ENCODE measurements at regions not wholly inside any gene's neighbourhood (a gene's known extent, or its start where the extent isn't known, plus 50 kb on each side); places are given as distances from the start of the nearest gene placed in this dataset.

- Histone ChIP-seq H3K9me3 (ENCODE audit: control insufficient read depth, low read length) (no peaks in the 10 kb centered on the region), H3K4me3 (ENCODE audit: low read length) (no peak overlapping the region), H3K27me3 (ENCODE audit: control insufficient read depth, insufficient read depth, low read length) (no peaks in the 10 kb centered on the region), H3K9ac (ENCODE audit: low read length) (no peak overlapping the region), H3K4me1 (ENCODE audit: control insufficient read depth, insufficient read depth, low read length) (no peaks in the 10 kb centered on the region), H3K36me3 (ENCODE audit: control insufficient read depth, insufficient read depth, low read length) (no peaks in the 10 kb centered on the region)
Observed at GRCh38 chr2:236840857-236841256, 244.8 kb upstream of the COPS8 start.

GRCh38 chr2:236841389-236841788, 244.3 kb upstream of the COPS8 start:
- Histone ChIP-seq H3K27me3 (ENCODE audit: control insufficient read depth, insufficient read depth, low read length) (no peaks in the 10 kb centered on the region), H3K9ac (ENCODE audit: low read length) (no peak overlapping the region), H3K4me3 (ENCODE audit: low read length) (no peak overlapping the region), H3K36me3 (ENCODE audit: control insufficient read depth, insufficient read depth, low read length) (no peaks in the 10 kb centered on the region), H3K9me3 (ENCODE audit: control insufficient read depth, low read length) (no peaks in the 10 kb centered on the region), H3K4me1 (ENCODE audit: control insufficient read depth, insufficient read depth, low read length) (no peaks in the 10 kb centered on the region)

- Histone ChIP-seq H3K9ac (ENCODE audit: low read length) (no peak overlapping the region), H3K4me3 (ENCODE audit: low read length) (no peak overlapping the region), H3K27me3 (ENCODE audit: control insufficient read depth, insufficient read depth, low read length) (no peaks in the 10 kb centered on the region)
Observed at GRCh38 chr2:236843161-236843968, 242.3 kb upstream of the COPS8 start.

GRCh38 chr2:236844711-236845110, 241.0 kb upstream of the COPS8 start:
- Histone ChIP-seq H3K27me3 (ENCODE audit: control insufficient read depth, insufficient read depth, low read length) (no peaks in the 10 kb centered on the region), H3K9ac (ENCODE audit: low read length) (no peak overlapping the region), H3K9me3 (ENCODE audit: control insufficient read depth, low read length) (no peaks in the 10 kb centered on the region), H3K4me1 (ENCODE audit: control insufficient read depth, insufficient read depth, low read length) (no peaks in the 10 kb centered on the region), H3K36me3 (ENCODE audit: control insufficient read depth, insufficient read depth, low read length) (no peaks in the 10 kb centered on the region), H3K4me3 (ENCODE audit: low read length) (no peak overlapping the region)

More at GRCh38 chr2:236843161-236843968, 242.3 kb upstream of the COPS8 start:
- Histone ChIP-seq H3K9me3 (ENCODE audit: control insufficient read depth, low read length) (no peaks in the 10 kb centered on the region), H3K4me1 (ENCODE audit: control insufficient read depth, insufficient read depth, low read length) (no peaks in the 10 kb centered on the region), H3K36me3 (ENCODE audit: control insufficient read depth, insufficient read depth, low read length) (no peaks in the 10 kb centered on the region)

- Histone ChIP-seq H3K36me3 (ENCODE audit: control insufficient read depth, insufficient read depth, low read length) (no peaks in the 10 kb centered on the region), H3K9ac (ENCODE audit: low read length) (no peak overlapping the region), H3K4me1 (ENCODE audit: control insufficient read depth, insufficient read depth, low read length) (no peaks in the 10 kb centered on the region), H3K27me3 (ENCODE audit: control insufficient read depth, insufficient read depth, low read length) (no peaks in the 10 kb centered on the region), H3K4me3 (ENCODE audit: low read length) (no peak overlapping the region), H3K9me3 (ENCODE audit: control insufficient read depth, low read length) (no peaks in the 10 kb centered on the region)
Observed at GRCh38 chr2:236847023-236847422, 238.7 kb upstream of the COPS8 start.

GRCh38 chr2:236847538-236848263, 238.0 kb upstream of the COPS8 start:
- Histone ChIP-seq H3K27me3 (ENCODE audit: control insufficient read depth, insufficient read depth, low read length) (no peaks in the 10 kb centered on the region), H3K4me3 (ENCODE audit: low read length) (no peak overlapping the region), H3K4me1 (ENCODE audit: control insufficient read depth, insufficient read depth, low read length) (no peaks in the 10 kb centered on the region), H3K9ac (ENCODE audit: low read length) (no peak overlapping the region), H3K36me3 (ENCODE audit: control insufficient read depth, insufficient read depth, low read length) (no peaks in the 10 kb centered on the region), H3K9me3 (ENCODE audit: control insufficient read depth, low read length) (no peaks in the 10 kb centered on the region)

- no peaks in the 10 kb centered on the region for H3K36me3 ChIP-seq (ENCODE audit: control insufficient read depth, insufficient read depth, low read length)
- H3K4me3 ChIP-seq (ENCODE audit: low read length), result no peak overlapping the region
- no peaks in the 10 kb centered on the region for H3K9me3 ChIP-seq (ENCODE audit: control insufficient read depth, low read length)
- H3K4me1 ChIP-seq (ENCODE audit: control insufficient read depth, insufficient read depth, low read length), result no peaks in the 10 kb centered on the region
- H3K27me3 ChIP-seq (ENCODE audit: control insufficient read depth, insufficient read depth, low read length), result no peaks in the 10 kb centered on the region
- H3K9ac ChIP-seq (ENCODE audit: low read length), result no peak overlapping the region
Observed at GRCh38 chr2:236848501-236848900, 237.2 kb upstream of the COPS8 start.

GRCh38 chr2:236849508-236849907, 236.2 kb upstream of the COPS8 start:
- Histone ChIP-seq H3K4me1 (ENCODE audit: control insufficient read depth, insufficient read depth, low read length) (no peaks in the 10 kb centered on the region), H3K9ac (ENCODE audit: low read length) (no peak overlapping the region), H3K36me3 (ENCODE audit: control insufficient read depth, insufficient read depth, low read length) (no peaks in the 10 kb centered on the region), H3K9me3 (ENCODE audit: control insufficient read depth, low read length) (no peaks in the 10 kb centered on the region), H3K27me3 (ENCODE audit: control insufficient read depth, insufficient read depth, low read length) (no peaks in the 10 kb centered on the region), H3K4me3 (ENCODE audit: low read length) (no peak overlapping the region)

- no peaks in the 10 kb centered on the region for H3K9me3 ChIP-seq (ENCODE audit: control insufficient read depth, low read length)
- H3K27me3 ChIP-seq (ENCODE audit: control insufficient read depth, insufficient read depth, low read length), result no peaks in the 10 kb centered on the region
- no peak overlapping the region for H3K9ac ChIP-seq (ENCODE audit: low read length)
- no peaks in the 10 kb centered on the region for H3K4me1 ChIP-seq (ENCODE audit: control insufficient read depth, insufficient read depth, low read length)
- no peak overlapping the region for H3K4me3 ChIP-seq (ENCODE audit: low read length)
- H3K36me3 ChIP-seq (ENCODE audit: control insufficient read depth, insufficient read depth, low read length), result no peaks in the 10 kb centered on the region
Observed at GRCh38 chr2:236849940-236850339, 235.7 kb upstream of the COPS8 start.

GRCh38 chr2:236851187-236851586, 234.5 kb upstream of the COPS8 start:
- Histone ChIP-seq H3K27me3 (ENCODE audit: control insufficient read depth, insufficient read depth, low read length) (no peaks in the 10 kb centered on the region), H3K9ac (ENCODE audit: low read length) (no peak overlapping the region), H3K9me3 (ENCODE audit: control insufficient read depth, low read length) (no peaks in the 10 kb centered on the region), H3K4me3 (ENCODE audit: low read length) (no peak overlapping the region), H3K4me1 (ENCODE audit: control insufficient read depth, insufficient read depth, low read length) (no peaks in the 10 kb centered on the region), H3K36me3 (ENCODE audit: control insufficient read depth, insufficient read depth, low read length) (no peaks in the 10 kb centered on the region)

GRCh38 chr2:236852100-236852976, 233.4 kb upstream of the COPS8 start:
- Histone ChIP-seq H3K27me3 (ENCODE audit: control insufficient read depth, insufficient read depth, low read length) (no peaks in the 10 kb centered on the region), H3K4me3 (ENCODE audit: low read length) (no peak overlapping the region)

GRCh38 chr2:236852977-236853374, 232.7 kb upstream of the COPS8 start:
- H3K9ac ChIP-seq (ENCODE audit: low read length), result no peak overlapping the region
- H3K4me3 ChIP-seq (ENCODE audit: low read length), result no peak overlapping the region
- H3K36me3 ChIP-seq (ENCODE audit: control insufficient read depth, insufficient read depth, low read length), result no peaks in the 10 kb centered on the region
- no peaks in the 10 kb centered on the region for H3K27me3 ChIP-seq (ENCODE audit: control insufficient read depth, insufficient read depth, low read length)
- H3K9me3 ChIP-seq (ENCODE audit: control insufficient read depth, low read length), result no peaks in the 10 kb centered on the region
- H3K4me1 ChIP-seq (ENCODE audit: control insufficient read depth, insufficient read depth, low read length), result no peaks in the 10 kb centered on the region

More at GRCh38 chr2:236852100-236852976, 233.4 kb upstream of the COPS8 start:
- H3K9ac ChIP-seq (ENCODE audit: low read length), result no peak overlapping the region
- H3K36me3 ChIP-seq (ENCODE audit: control insufficient read depth, insufficient read depth, low read length), result no peaks in the 10 kb centered on the region
- H3K4me1 ChIP-seq (ENCODE audit: control insufficient read depth, insufficient read depth, low read length), result no peaks in the 10 kb centered on the region
- H3K9me3 ChIP-seq (ENCODE audit: control insufficient read depth, low read length), result no peaks in the 10 kb centered on the region

All from mucosa of stomach (tissue), 1 donor.